H1 (cell line): ENCODE measurements at regions not wholly inside any gene's neighbourhood (a gene's known extent, or its start where the extent isn't known, plus 50 kb on each side); places are given as distances from the start of the nearest gene placed in this dataset.

Experiments used
- BRCA1 ChIP-seq: IDR thresholded peaks from 2 replicates; pipeline ENCODE4 v1.6.1; 2012; ENCODE audit warnings: low read depth, low read length, improper control_type of control experiment
- CBX8 ChIP-seq: fragments of 300-800, 300-1000 bp; sonication (generic); IDR thresholded peaks from 2 replicates; pipeline ENCODE4 v1.7.1; 2016; ENCODE audit warnings: low read depth, low read length, borderline replicate concordance
- GABPA ChIP-seq: IDR thresholded peaks from 2 replicates; pipeline ENCODE4 v1.6.1; 2011; ENCODE audit warnings: mild to moderate bottlenecking, low read length, moderate library complexity, borderline replicate concordance; ENCODE audit not compliant: insufficient read depth
- HDAC2 ChIP-seq, 2 experiments: fragments of 300-600 bp in 1 of 2; sonication (generic) in 1 of 2; IDR thresholded peaks; 2 replicates each; pipeline ENCODE4 v1.6.1; 2011 to 2012; ENCODE audit warnings: low read depth in 2 of 2, low read length in 2 of 2, mild to moderate bottlenecking in 2 of 2, moderate library complexity in 2 of 2, borderline replicate concordance in 1 of 2, inconsistent platforms in 1 of 2
- MAX ChIP-seq: IDR thresholded peaks from 2 replicates; pipeline ENCODE4 v1.6.1; 2012; ENCODE audit warnings: inconsistent platforms
- POLR2A ChIP-seq, 2 experiments: IDR thresholded peaks; 1 replicate in 1 of 2; 2 replicates in 1 of 2; pipeline ENCODE4 v1.6.1; 2011; ENCODE audit warnings: low read depth in 2 of 2, low read length in 2 of 2, mild to moderate bottlenecking in 2 of 2; ENCODE audit errors: control extremely low read depth in 1 of 2
- POLR2AphosphoS5 ChIP-seq: IDR thresholded peaks from 2 replicates; pipeline ENCODE4 v1.6.1; 2011; ENCODE audit warnings: low read depth, low read length
- SRF ChIP-seq: IDR thresholded peaks from 2 replicates; pipeline ENCODE4 v1.6.1; 2011; ENCODE audit warnings: mild to moderate bottlenecking, low read depth, low read length, moderate library complexity
- TF ChIP-seq, protein P1 (sequence below), 3 experiments: IDR thresholded peaks; 1 replicate in 2 of 3; 2 replicates in 1 of 3; pipeline versions ENCODE4 v1.5.1 to v1.6.1; 2011; ENCODE audit warnings: low read length in 3 of 3, mild to moderate bottlenecking in 3 of 3, inconsistent platforms in 2 of 3, low read depth in 1 of 3, moderate library complexity in 1 of 3; ENCODE audit not compliant: insufficient read depth in 1 of 3; ENCODE audit errors: control extremely low read depth in 1 of 3

DNA sequence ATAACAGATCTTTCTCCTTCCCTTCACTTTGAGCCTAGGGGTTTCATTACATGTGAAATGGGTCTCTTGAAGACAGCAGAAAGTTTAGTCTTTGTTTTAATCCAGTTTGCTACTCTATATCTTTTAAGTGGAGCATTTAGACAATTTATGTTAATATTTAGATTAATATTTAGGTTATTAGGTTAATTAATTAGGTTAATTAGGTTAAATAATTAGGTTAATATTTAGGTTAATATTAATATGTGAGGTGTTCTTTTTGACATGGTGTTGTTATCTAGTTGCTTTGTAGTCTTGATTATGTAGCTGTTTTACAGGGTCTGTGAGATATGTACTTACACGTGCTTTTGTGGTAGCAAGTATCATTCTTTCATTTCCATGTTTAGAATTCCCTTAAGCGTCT is 312.9 kb downstream of the NEK10 start:
- TF ChIP-seq POLR2A (IDR thresholded peaks at IDR 0.05; ENCODE audit: control extremely low read depth in 1 of 2, low read depth in 2 of 2, low read length in 2 of 2): no peak
- TF ChIP-seq, protein P1, sequence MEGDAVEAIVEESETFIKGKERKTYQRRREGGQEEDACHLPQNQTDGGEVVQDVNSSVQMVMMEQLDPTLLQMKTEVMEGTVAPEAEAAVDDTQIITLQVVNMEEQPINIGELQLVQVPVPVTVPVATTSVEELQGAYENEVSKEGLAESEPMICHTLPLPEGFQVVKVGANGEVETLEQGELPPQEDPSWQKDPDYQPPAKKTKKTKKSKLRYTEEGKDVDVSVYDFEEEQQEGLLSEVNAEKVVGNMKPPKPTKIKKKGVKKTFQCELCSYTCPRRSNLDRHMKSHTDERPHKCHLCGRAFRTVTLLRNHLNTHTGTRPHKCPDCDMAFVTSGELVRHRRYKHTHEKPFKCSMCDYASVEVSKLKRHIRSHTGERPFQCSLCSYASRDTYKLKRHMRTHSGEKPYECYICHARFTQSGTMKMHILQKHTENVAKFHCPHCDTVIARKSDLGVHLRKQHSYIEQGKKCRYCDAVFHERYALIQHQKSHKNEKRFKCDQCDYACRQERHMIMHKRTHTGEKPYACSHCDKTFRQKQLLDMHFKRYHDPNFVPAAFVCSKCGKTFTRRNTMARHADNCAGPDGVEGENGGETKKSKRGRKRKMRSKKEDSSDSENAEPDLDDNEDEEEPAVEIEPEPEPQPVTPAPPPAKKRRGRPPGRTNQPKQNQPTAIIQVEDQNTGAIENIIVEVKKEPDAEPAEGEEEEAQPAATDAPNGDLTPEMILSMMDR (IDR thresholded peaks at IDR 0.05; ENCODE audit: control extremely low read depth in 1 of 3, insufficient read depth in 1 of 3, low read depth in 1 of 3, low read length in 3 of 3): no peak
- no peak for TF ChIP-seq HDAC2 (IDR thresholded peaks at IDR 0.05; ENCODE audit: borderline replicate concordance in 1 of 2, low read depth in 2 of 2, low read length in 2 of 2)
- no peak for TF ChIP-seq POLR2AphosphoS5
- TF ChIP-seq BRCA1: no peak
- TF ChIP-seq SRF: no peak
- no peak for TF ChIP-seq CBX8
- no peak for TF ChIP-seq MAX
- TF ChIP-seq GABPA: no peak
